HEK293 (cell line): ENCODE measurements at regions not wholly inside any gene's neighbourhood (a gene's known extent, or its start where the extent isn't known, plus 50 kb on each side); places are given as distances from the start of the nearest gene placed in this dataset.

Source experiments
- CTCF ChIA-PET: fragments of 350-600 bp; formaldehyde crosslinking; extraction: SDS; loops from one replicate; lab custom pipeline; 2021; ENCODE audit warnings: antibody characterized with exemption; lab: Yijun Ruan, JAX
- POLR2A ChIA-PET: fragments of 300-600 bp; formaldehyde crosslinking; extraction: SDS; loops from one replicate; lab custom pipeline; 2020; ENCODE audit warnings: antibody characterized with exemption, inconsistent platforms; lab: Yijun Ruan, JAX
- H3K27ac ChIP-seq: fragments of 200-500 bp; sonication (Bioruptor generic); 2 replicates; pipeline ENCODE4 v1.5.1; 2014; ENCODE audit warnings: low read depth, low read length, control low read depth, inconsistent platforms; ENCODE audit errors: extremely low read depth
- H3K36me3 ChIP-seq, 2 experiments: fragments of 200-500 bp in 1 of 2; sonication (Bioruptor generic) in 1 of 2; 1 replicate in 1 of 2; 2 replicates in 1 of 2; pipeline ENCODE4 v1.5.1; 2014 to 2017; ENCODE audit warnings: inconsistent platforms in 2 of 2, low read length in 2 of 2; ENCODE audit not compliant: control insufficient read depth in 2 of 2, insufficient read depth in 1 of 2
- H3K4me1 ChIP-seq: fragments of 200-500 bp; sonication (Bioruptor generic); 2 replicates; pipeline ENCODE4 v1.5.1; 2014; ENCODE audit warnings: mild to moderate bottlenecking, low read length, inconsistent platforms; ENCODE audit not compliant: control insufficient read depth, insufficient read depth
- H3K4me3 ChIP-seq: 2 replicates; pipeline ENCODE4 v1.5.1; 2011; ENCODE audit warnings: low read depth, mild to moderate bottlenecking, control low read depth, low read length, moderate library complexity
- H3K9me3 ChIP-seq: fragments of 200-500 bp; sonication (Bioruptor generic); 2 replicates; pipeline ENCODE4 v1.5.1; 2014; ENCODE audit warnings: low read depth, low read length, inconsistent platforms; ENCODE audit not compliant: control insufficient read depth, insufficient read depth
- ELK4 ChIP-seq: IDR thresholded peaks from 2 replicates; pipeline ENCODE4 v1.6.1; 2011; ENCODE audit warnings: mild to moderate bottlenecking, low read depth, low read length, borderline replicate concordance
- FEZF1 ChIP-seq: fragments of 450-650 bp; formaldehyde crosslinking; IDR thresholded peaks from 2 replicates; pipeline ENCODE4 v1.5.1; 2016; ENCODE audit warnings: missing biosample characterization, missing genetic modification characterization
- GLIS2 ChIP-seq: fragments of 450-650 bp; formaldehyde crosslinking; IDR thresholded peaks from 2 replicates; pipeline ENCODE4 v1.5.1; 2016; ENCODE audit warnings: missing biosample characterization, missing genetic modification characterization
- IKZF3 ChIP-seq: fragments of 450-650 bp; IDR thresholded peaks from 2 replicates; pipeline ENCODE4 v1.5.0; 2018; ENCODE audit warnings: missing biosample characterization, mild to moderate bottlenecking, missing genetic modification characterization, moderate library complexity
- INSM2 ChIP-seq: fragments of 450-650 bp; formaldehyde crosslinking; IDR thresholded peaks from 2 replicates; pipeline ENCODE4 v1.5.1; 2016; ENCODE audit warnings: missing biosample characterization, missing genetic modification characterization
- KLF9 ChIP-seq: fragments of 450-650 bp; formaldehyde crosslinking; IDR thresholded peaks from 2 replicates; pipeline ENCODE4 v1.5.1; 2016; ENCODE audit warnings: missing biosample characterization, missing genetic modification characterization, low read depth
- PBX3 ChIP-seq: sonication (generic); formaldehyde crosslinking; IDR thresholded peaks from 2 replicates; pipeline ENCODE4 v1.8.1; 2022; ENCODE audit warnings: mild to moderate bottlenecking, moderate library complexity, missing genetic modification reagents
- TRIM28 ChIP-seq: IDR thresholded peaks from 2 replicates; pipeline ENCODE4 v1.6.1; 2011; ENCODE audit warnings: low read length, control low read depth, borderline replicate concordance
- ZBTB10 ChIP-seq: fragments of 450-650 bp; formaldehyde crosslinking; IDR thresholded peaks from 2 replicates; pipeline ENCODE4 v1.5.1; 2016; ENCODE audit warnings: missing biosample characterization, missing genetic modification characterization
- ZBTB20 ChIP-seq: fragments of 450-650 bp; formaldehyde crosslinking; IDR thresholded peaks from 2 replicates; pipeline ENCODE4 v1.5.1; 2016; ENCODE audit warnings: missing biosample characterization, missing genetic modification characterization
- ZBTB8A ChIP-seq: fragments of 450-650 bp; formaldehyde crosslinking; IDR thresholded peaks from 2 replicates; pipeline ENCODE4 v1.5.1; 2016; ENCODE audit warnings: missing biosample characterization, missing genetic modification characterization
- ZFHX2 ChIP-seq: fragments of 450-650 bp; formaldehyde crosslinking; conservative IDR thresholded peaks from 2 replicates; pipeline ENCODE4 v1.5.1; 2016; ENCODE audit warnings: missing biosample characterization, missing genetic modification characterization
- ZFP3 ChIP-seq: fragments of 450-650 bp; formaldehyde crosslinking; IDR thresholded peaks from 2 replicates; pipeline ENCODE4 v1.5.1; 2016; ENCODE audit warnings: low read depth, missing biosample characterization, missing genetic modification characterization
- ZNF133 ChIP-seq: fragments of 450-650 bp; formaldehyde crosslinking; IDR thresholded peaks from 2 replicates; pipeline ENCODE4 v1.5.1; 2016; ENCODE audit warnings: missing biosample characterization, missing genetic modification characterization
- ZNF169 ChIP-seq: fragments of 450-650 bp; formaldehyde crosslinking; IDR thresholded peaks from 2 replicates; pipeline ENCODE4 v1.5.1; 2016; ENCODE audit warnings: missing biosample characterization, missing genetic modification characterization
- ZNF280D ChIP-seq: fragments of 450-650 bp; formaldehyde crosslinking; IDR thresholded peaks from 2 replicates; pipeline ENCODE4 v1.5.1; 2016; ENCODE audit warnings: missing biosample characterization, missing genetic modification characterization
- ZNF433 ChIP-seq: fragments of 450-650 bp; formaldehyde crosslinking; IDR thresholded peaks from 2 replicates; pipeline ENCODE4 v1.5.1; 2016; ENCODE audit warnings: missing biosample characterization, missing genetic modification characterization, low read depth
- ZNF501 ChIP-seq: fragments of 450-650 bp; formaldehyde crosslinking; IDR thresholded peaks from 2 replicates; pipeline ENCODE4 v1.5.1; 2016; ENCODE audit warnings: missing biosample characterization, missing genetic modification characterization
- ZNF510 ChIP-seq: fragments of 450-650 bp; formaldehyde crosslinking; IDR thresholded peaks from 2 replicates; pipeline ENCODE4 v1.5.1; 2018; ENCODE audit warnings: mild to moderate bottlenecking, missing genetic modification characterization, missing biosample characterization; ENCODE audit not compliant: insufficient replicate concordance
- ZNF548 ChIP-seq: fragments of 450-650 bp; formaldehyde crosslinking; IDR thresholded peaks from 2 replicates; pipeline ENCODE4 v1.5.1; 2016; ENCODE audit warnings: missing biosample characterization, missing genetic modification characterization
- ZNF560 ChIP-seq: fragments of 450-650 bp; formaldehyde crosslinking; IDR thresholded peaks from 2 replicates; pipeline ENCODE4 v1.5.1; 2017; ENCODE audit warnings: missing biosample characterization, missing genetic modification characterization, borderline replicate concordance
- ZNF629 ChIP-seq: fragments of 450-650 bp; formaldehyde crosslinking; IDR thresholded peaks from 2 replicates; pipeline ENCODE4 v1.5.1; 2017; ENCODE audit warnings: missing biosample characterization, missing genetic modification characterization
- ZNF658 ChIP-seq: fragments of 450-650 bp; formaldehyde crosslinking; IDR thresholded peaks from 2 replicates; pipeline ENCODE4; 2016; ENCODE audit warnings: missing biosample characterization, missing genetic modification characterization
- ZNF670 ChIP-seq: fragments of 450-650 bp; formaldehyde crosslinking; IDR thresholded peaks from 2 replicates; pipeline ENCODE4 v1.5.1; 2016; ENCODE audit warnings: missing biosample characterization, missing genetic modification characterization, low read depth
- ZXDB ChIP-seq: fragments of 450-650 bp; formaldehyde crosslinking; IDR thresholded peaks from 2 replicates; pipeline ENCODE4 v1.5.1; 2016; ENCODE audit warnings: missing biosample characterization, missing genetic modification characterization

GRCh38 chrX:13511944-13512330 lies 57.5 kb upstream of the EGFL6 start:
- TF ChIP-seq FEZF1 (tag by site-specific recombination) (no peak), ZNF658 (tag by site-specific recombination) (no peak)
- TF ChIP-seq, all 188 proteins: peak for 0
- POLR2A ChIA-PET = no interaction called here
- no peaks in the 10 kb centered on the region for H3K36me3 ChIP-seq
- H3K27ac ChIP-seq = no peak overlapping the region
- CTCF ChIA-PET = interaction anchor here (0.6 to 3.7 kb wide), 5 partner anchors 11 to 878 kb away, joined by 3 to 28 read pairs (median 4); no protein-coding TSS in a partner anchor
- no peak overlapping the region for H3K4me3 ChIP-seq
- no peaks in the 10 kb centered on the region for H3K4me1 ChIP-seq
- H3K9me3 ChIP-seq = no peaks in the 10 kb centered on the region

DNA sequence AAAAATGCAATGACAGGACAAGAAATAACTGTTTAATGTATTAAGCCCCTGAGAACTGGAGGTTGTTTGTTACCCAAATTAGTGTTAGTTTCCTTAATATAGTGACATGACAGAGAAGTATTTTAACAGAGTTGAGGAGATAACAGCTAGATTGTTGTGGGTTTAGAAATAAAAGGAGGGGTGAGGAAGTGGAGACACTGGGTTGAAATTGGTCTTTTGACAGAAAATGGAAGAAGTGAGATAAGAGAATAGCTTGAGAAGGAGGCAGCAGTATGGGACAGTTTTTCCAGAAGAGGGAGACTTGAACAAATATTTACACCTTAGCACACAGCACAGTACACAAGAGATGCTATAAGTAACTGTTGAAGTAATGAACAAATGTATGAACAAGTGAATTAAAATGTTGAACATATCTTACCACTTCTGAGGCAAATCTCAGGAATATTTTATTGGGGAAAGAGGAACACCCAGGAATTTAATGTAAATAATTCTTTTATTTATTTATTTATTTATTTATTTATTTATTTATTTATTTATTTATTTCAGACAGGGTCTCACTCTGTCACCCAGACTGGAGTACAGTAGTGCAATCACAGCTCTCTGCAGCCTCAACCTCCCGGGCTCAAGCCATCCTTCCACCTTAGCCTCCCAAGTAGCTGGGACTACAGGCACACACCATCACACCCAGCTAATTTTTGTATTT lies 58.0 kb upstream of the EGFL6 start:
- no peaks in the 10 kb centered on the region for H3K4me1 ChIP-seq
- H3K36me3 ChIP-seq = no peaks in the 10 kb centered on the region
- no peaks in the 10 kb centered on the region for H3K9me3 ChIP-seq
- no peak overlapping the region for H3K27ac ChIP-seq
- ChIA-PET POLR2A (interaction anchor here (0.7 kb wide), 1 partner anchor 426 kb away, joined by 3 read pairs; no protein-coding TSS in a partner anchor), CTCF (interaction anchor here (0.6 to 3.7 kb wide), 9 partner anchors 12 to 877 kb away, joined by 3 to 28 read pairs (median 4); no protein-coding TSS in a partner anchor)
- H3K4me3 ChIP-seq = no peak overlapping the region
- peak; percentile 62 for TF ChIP-seq ZBTB8A
- TF ChIP-seq ZNF280D (tag by site-specific recombination) = no peak
- TF ChIP-seq ZNF658 (tag by site-specific recombination) = no peak
- TF ChIP-seq ZNF629 = 0 out of 2 replicates have a peak, but pooled peaks have one; percentile 13
- TF ChIP-seq INSM2 (tag by site-specific recombination) = no peak
- TF ChIP-seq ZBTB20 (tag by site-specific recombination) = no peak
- no peak for TF ChIP-seq IKZF3 (tag by site-specific recombination)
- TF ChIP-seq ZXDB (tag by site-specific recombination) = peak; percentile 62; the same call in 1 of the 2 replicates
- TF ChIP-seq ZNF548 (tag by site-specific recombination) = no peak
- 0 out of 2 replicates have a peak, but pooled peaks have one; percentile 52 for TF ChIP-seq ZNF560 (tag by site-specific recombination)
- TF ChIP-seq ZFHX2 = no peak
- no peak for TF ChIP-seq ZNF501 (tag by site-specific recombination)
- TF ChIP-seq ZBTB10 (tag by site-specific recombination) = no peak
- TF ChIP-seq ZNF133 = no peak
- TF ChIP-seq ZFP3 (tag by site-specific recombination) = no peak
- no peak for TF ChIP-seq ZNF670 (tag by site-specific recombination)
- no peak for TF ChIP-seq KLF9 (tag by site-specific recombination)
- peak; percentile 52 for TF ChIP-seq ZNF510 (tag by site-specific recombination)
- TF ChIP-seq ZNF433 (tag by site-specific recombination) = peak; percentile 32; the same call in 1 of the 2 replicates
- no peak for TF ChIP-seq PBX3 (CRISPR knock-in tag)
- TF ChIP-seq ZNF169 (tag by site-specific recombination) = no peak
- no peak for TF ChIP-seq TRIM28
- TF ChIP-seq ELK4 = no peak
- TF ChIP-seq GLIS2 (tag by site-specific recombination) = no peak
